ENCODE measurements at regions not wholly inside any gene's neighbourhood (a gene's known extent, or its start where the extent isn't known, plus 50 kb on each side); places are given as distances from the start of the nearest gene placed in this dataset.

DNA sequence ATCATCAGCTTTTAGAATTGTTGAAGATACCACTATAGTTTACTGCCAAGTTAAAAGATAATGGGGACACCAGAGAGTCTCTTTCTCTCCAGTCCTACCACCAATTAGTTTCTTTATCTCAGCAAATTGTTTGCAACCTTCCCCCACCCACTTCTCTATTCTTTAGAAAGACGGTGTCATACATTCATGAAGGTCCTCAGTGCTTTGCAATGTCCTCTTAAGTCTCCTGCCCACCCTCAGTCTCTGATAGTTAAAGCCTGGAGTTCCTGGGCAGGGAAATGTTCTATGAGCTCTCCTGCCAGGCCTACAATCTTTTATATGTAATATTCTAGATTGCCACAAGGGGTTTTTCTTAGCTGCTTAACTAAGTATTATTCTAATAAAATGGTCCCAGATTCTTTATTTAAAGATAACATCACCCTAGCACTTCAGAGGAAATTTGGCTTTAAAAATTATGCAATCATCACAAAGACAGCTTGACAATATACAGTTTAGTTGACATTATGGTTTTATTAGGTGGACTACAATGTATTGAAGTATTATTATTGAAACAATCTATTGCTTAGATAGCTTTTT lies 509.2 kb downstream of the CSNK1G3 start:
- TF ChIP-seq, protein P1, sequence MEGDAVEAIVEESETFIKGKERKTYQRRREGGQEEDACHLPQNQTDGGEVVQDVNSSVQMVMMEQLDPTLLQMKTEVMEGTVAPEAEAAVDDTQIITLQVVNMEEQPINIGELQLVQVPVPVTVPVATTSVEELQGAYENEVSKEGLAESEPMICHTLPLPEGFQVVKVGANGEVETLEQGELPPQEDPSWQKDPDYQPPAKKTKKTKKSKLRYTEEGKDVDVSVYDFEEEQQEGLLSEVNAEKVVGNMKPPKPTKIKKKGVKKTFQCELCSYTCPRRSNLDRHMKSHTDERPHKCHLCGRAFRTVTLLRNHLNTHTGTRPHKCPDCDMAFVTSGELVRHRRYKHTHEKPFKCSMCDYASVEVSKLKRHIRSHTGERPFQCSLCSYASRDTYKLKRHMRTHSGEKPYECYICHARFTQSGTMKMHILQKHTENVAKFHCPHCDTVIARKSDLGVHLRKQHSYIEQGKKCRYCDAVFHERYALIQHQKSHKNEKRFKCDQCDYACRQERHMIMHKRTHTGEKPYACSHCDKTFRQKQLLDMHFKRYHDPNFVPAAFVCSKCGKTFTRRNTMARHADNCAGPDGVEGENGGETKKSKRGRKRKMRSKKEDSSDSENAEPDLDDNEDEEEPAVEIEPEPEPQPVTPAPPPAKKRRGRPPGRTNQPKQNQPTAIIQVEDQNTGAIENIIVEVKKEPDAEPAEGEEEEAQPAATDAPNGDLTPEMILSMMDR (conservative IDR thresholded peaks at IDR 0.05; ENCODE audit: low read length) = peak; percentile 57
- TF ChIP-seq EZH2phosphoT487 (IDR thresholded peaks at IDR 0.05; ENCODE audit: borderline replicate concordance, low read depth, low read length) = no peak
